BE2C (cell line): ENCODE measurements at regions not wholly inside any gene's neighbourhood (a gene's known extent, or its start where the extent isn't known, plus 50 kb on each side); places are given as distances from the start of the nearest gene placed in this dataset.
"Not testable (repeated sequence)": the region's sequence is repeated elsewhere in the genome, so short reads cannot be mapped to it uniquely, and the experiment has no call there.

Experiments used
- DNase-seq: peaks from one replicate; pipeline ENCODE4 v3.0.0-alpha.2; 2020
- H3K27me3 ChIP-seq: fragments of 250-450 bp; sonication (Bioruptor Pico); 2 replicates; pipeline ENCODE4 v1.5.1; 2020; ENCODE audit warnings: mild to moderate bottlenecking
- H3K36me3 ChIP-seq: fragments of 250-450 bp; sonication (Bioruptor Pico); 2 replicates; pipeline ENCODE4 v1.5.1; 2020; ENCODE audit warnings: mild to moderate bottlenecking
- H3K4me1 ChIP-seq: fragments of 250-450 bp; sonication (Bioruptor Pico); 2 replicates; pipeline ENCODE4 v1.5.1; 2020
- H3K4me3 ChIP-seq: 2 replicates; pipeline ENCODE4 v1.5.1; 2011; ENCODE audit warnings: low read depth, low read length
- H3K9me3 ChIP-seq: fragments of 250-450 bp; sonication (Bioruptor Pico); 2 replicates; pipeline ENCODE4 v1.5.1; 2020
- TF ChIP-seq, protein P1 (sequence below): IDR thresholded peaks from 2 replicates; pipeline ENCODE4 v1.5.1; 2012; ENCODE audit warnings: mild to moderate bottlenecking, low read depth, low read length

DNA sequence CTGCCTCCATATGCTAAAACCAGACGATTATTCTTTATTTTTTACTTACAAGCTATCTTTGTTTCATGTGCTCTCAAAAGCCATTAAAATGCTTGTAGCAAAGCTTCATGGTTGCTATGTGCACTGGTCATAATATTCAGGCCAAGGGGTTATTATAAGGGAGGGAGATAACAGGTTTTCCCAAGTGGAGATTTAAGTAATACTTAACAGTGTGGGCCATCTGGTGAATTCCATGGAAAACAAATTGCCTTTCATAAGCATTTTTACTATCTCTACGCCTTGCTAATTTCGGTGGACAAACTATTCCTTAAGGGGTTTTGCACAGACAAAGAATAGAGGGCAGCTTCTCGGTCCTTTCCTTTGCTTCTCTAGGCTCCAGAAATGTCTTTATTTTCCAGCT is 137.8 kb downstream of the NUF2 start:
- Histone ChIP-seq H3K27me3 (peaks cover 9% of the 10 kb centered on the region; the same call in 1 of the 2 replicates), H3K4me3 (no peak overlapping the region), H3K4me1 (no peaks in the 10 kb centered on the region), H3K9me3 (no peaks in the 10 kb centered on the region), H3K36me3 (no peaks in the 10 kb centered on the region)
- DNase-seq = no peak
- TF ChIP-seq, protein P1, sequence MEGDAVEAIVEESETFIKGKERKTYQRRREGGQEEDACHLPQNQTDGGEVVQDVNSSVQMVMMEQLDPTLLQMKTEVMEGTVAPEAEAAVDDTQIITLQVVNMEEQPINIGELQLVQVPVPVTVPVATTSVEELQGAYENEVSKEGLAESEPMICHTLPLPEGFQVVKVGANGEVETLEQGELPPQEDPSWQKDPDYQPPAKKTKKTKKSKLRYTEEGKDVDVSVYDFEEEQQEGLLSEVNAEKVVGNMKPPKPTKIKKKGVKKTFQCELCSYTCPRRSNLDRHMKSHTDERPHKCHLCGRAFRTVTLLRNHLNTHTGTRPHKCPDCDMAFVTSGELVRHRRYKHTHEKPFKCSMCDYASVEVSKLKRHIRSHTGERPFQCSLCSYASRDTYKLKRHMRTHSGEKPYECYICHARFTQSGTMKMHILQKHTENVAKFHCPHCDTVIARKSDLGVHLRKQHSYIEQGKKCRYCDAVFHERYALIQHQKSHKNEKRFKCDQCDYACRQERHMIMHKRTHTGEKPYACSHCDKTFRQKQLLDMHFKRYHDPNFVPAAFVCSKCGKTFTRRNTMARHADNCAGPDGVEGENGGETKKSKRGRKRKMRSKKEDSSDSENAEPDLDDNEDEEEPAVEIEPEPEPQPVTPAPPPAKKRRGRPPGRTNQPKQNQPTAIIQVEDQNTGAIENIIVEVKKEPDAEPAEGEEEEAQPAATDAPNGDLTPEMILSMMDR = no peak

DNA sequence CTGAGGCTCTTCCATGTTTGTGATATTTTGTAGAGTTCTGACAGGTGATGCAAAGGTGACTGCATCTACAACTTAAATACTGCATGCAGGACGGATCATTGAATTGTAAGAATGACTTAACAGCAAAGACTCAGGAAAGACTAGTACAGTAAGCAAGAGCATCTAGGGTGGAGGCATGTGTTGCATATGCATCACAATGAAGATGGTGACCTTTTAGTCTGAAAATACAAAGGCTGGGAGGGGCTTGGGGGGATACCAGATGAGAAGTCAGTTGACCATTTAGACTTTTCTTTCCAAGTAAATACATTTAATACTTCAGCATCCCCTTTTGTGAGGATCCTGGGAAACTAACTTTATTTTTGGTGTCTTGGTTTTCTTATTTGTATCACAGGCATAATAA is 145.5 kb downstream of the NUF2 start:
- H3K27me3 ChIP-seq = peaks cover 10% of the 10 kb centered on the region
- H3K36me3 ChIP-seq = no peaks in the 10 kb centered on the region
- H3K4me3 ChIP-seq = no peak overlapping the region
- TF ChIP-seq, protein P1 = no peak
- no peak for DNase-seq
- H3K4me1 ChIP-seq = no peaks in the 10 kb centered on the region
- no peaks in the 10 kb centered on the region for H3K9me3 ChIP-seq

DNA sequence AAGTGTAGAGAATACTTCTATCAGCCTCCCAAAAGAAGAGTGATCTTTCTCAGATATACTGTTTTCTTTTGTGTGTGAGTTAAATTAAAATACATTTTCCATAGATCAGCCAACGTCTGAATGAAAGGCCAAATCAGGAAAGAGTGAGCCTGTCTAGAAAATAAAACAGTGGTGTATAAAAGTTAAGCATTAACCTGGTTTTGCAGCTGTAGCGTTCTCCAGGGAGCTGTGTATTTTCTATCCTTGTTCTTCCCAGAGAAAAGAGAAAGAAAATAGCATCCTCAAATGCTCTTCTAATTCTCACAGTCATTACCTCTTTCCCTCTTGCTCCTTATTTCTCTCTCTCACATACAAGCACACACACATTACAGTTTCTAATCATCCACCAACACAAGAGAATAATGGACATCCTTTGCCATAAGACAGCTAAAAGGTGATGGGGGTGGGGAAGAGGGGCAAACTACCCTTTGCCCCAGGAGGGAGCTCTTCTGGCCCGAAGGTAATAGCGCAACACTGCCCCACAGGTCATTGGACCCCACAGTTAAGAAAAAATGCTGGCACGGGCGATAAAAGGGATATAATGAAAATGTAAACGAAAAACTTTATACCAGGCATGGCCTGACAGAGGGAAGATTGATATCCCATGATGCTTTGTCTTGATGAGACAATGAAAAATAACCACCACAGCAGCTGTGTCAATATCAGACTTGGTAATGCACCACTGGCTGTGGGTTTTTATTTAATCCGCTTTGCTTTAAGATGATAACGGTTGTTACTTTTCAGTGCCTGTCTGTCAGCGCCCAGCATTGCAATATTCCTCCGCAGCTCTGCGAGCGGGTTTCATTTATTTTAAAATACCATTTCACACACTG is 150.3 kb downstream of the NUF2 start:
- TF ChIP-seq, protein P1 = no peak
- Histone ChIP-seq H3K4me1 (no peaks in the 10 kb centered on the region), H3K27me3 (peaks cover 10% of the 10 kb centered on the region), H3K4me3 (no peak overlapping the region), H3K36me3 (no peaks in the 10 kb centered on the region), H3K9me3 (no peaks in the 10 kb centered on the region)
- no peak for DNase-seq

DNA sequence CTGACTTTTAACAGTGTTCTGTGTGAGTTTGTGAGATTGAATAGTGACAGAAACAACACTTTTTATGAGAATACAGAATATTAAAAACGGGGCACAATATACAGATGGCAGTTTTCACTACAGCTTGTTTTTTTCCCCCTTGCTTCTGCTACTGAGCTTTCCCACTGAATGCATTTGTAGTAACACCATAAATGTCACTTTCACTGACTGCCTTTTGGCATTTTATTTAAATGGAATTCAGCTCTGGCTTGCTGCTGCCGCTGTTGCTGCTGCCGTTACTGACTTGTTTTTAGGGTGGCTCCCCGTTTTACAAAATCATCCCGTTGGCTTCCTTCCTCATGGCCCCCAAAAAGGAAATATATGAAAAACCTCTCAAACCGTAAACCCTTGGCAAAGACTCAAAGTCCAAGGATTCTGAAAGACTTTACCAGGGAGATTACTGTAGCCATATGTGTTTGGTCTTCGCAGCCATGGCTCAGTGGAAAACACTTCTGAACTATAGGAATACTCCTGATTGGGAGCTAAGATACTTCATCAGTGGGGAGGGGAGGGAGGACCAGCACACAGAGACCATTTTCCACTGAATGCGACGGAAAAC is 151.0 kb downstream of the NUF2 start:
- H3K9me3 ChIP-seq = no peaks in the 10 kb centered on the region
- no peaks in the 10 kb centered on the region for H3K36me3 ChIP-seq
- H3K4me1 ChIP-seq = no peaks in the 10 kb centered on the region
- peaks cover 10% of the 10 kb centered on the region for H3K27me3 ChIP-seq
- no peak overlapping the region for H3K4me3 ChIP-seq
- TF ChIP-seq, protein P1 = no peak
- DNase-seq = no peak

DNA sequence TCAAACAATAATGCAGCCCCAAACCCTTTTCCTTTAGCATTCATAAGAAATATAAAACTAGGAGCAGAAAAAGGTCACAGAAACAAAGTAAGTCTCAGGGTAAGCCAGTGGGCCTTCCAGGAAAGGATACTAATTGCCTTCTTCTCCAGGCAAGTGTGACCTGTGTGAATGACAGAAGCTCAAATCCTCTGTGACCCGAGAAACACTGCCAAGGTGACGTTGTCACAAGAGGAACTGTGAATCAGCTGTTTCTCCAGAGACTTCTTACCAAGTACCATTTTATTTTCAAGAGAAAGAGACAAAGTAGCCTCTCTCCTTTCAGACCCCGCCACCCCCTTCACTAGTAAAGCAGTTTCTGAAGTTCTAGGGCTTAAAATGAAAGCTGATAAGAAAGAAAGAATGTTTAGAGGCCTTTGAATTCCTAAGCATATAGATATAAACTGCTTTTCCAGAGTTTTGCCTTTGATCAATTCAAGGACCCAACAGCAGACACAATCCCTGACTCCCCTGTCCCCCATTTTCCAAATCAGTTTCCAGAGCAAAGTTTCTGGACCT is 155.6 kb downstream of the NUF2 start:
- no peak for DNase-seq
- no peak overlapping the region for H3K4me3 ChIP-seq
- no peaks in the 10 kb centered on the region for H3K9me3 ChIP-seq
- H3K4me1 ChIP-seq = no peaks in the 10 kb centered on the region
- TF ChIP-seq, protein P1 = no peak
- no peaks in the 10 kb centered on the region for H3K36me3 ChIP-seq
- H3K27me3 ChIP-seq = no peaks in the 10 kb centered on the region; the same call in 1 of the 2 replicates

DNA sequence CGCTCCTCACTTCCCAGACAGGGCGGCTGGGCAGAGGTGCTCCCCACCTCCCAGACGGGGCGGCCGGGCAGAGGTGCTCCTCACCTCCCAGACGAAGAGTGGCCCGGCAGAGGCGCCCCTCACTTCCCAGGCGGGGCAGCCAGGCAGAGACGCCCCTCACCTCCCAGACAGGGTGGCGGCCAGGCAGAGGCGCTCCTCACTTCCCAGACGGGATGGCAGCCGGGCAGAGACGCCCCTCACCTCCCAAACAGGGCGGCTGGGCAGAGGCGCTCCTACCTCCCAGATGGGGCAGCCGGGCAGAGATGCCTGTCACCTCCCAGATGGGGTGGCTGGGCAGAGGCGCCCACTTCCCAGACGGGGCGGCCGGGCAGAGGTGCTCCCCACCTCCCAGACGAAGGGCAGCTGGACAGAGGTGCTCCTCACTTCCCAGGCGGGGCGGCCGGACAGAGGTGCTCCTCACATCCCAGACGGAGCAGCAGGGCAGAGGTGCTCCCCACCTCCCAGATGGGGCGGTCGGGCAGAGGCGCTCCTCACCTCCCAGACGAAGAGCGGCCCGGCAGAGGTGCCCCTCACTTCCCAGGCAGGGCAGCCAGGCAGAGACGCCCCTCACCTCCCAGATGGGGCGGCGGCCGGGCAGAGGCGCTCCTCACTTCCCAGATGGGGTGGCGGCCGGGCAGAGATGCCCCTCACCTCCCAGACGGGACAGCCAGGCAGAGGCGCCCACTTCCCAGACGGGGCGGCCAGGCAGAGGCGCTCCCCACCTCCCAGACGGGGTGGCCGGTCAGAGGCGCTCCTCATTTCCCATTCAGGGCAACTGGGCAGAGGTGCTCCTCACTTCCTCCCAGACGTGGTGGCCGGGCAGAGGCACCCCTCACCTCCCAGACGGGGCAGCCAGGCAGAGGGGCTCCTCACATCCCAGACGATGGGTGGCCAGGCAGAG is 176.9 kb downstream of the NUF2 start:
- not testable (repeated sequence) for H3K27me3 ChIP-seq, H3K4me1 ChIP-seq, H3K36me3 ChIP-seq, DNase-seq, H3K4me3 ChIP-seq, H3K9me3 ChIP-seq
